H9 (cell line): ENCODE measurements at regions not wholly inside any gene's neighbourhood (a gene's known extent, or its start where the extent isn't known, plus 50 kb on each side); places are given as distances from the start of the nearest gene placed in this dataset.

Source experiments
- DNase-seq: peaks from one replicate; pipeline ENCODE4 v3.0.0-alpha.2; 2017
- H2AFZ ChIP-seq: one replicate; pipeline ENCODE4 v1.6.1; 2013; ENCODE audit warnings: mild to moderate bottlenecking, low read length, control low read depth, moderate library complexity
- H2AK5ac ChIP-seq: 2 replicates; pipeline ENCODE4 v1.6.1; 2013; ENCODE audit warnings: low read length, control low read depth, mixed read lengths; ENCODE audit not compliant: insufficient read length
- H2BK120ac ChIP-seq: one replicate; pipeline ENCODE4 v1.6.1; 2013; ENCODE audit warnings: low read depth, mild to moderate bottlenecking, low read length, control low read depth, inconsistent platforms; ENCODE audit not compliant: poor library complexity, severe bottlenecking
- H2BK12ac ChIP-seq: 2 replicates; pipeline ENCODE4 v1.6.1; 2013; ENCODE audit warnings: low read length, control low read depth, mixed read lengths, low read depth; ENCODE audit not compliant: insufficient read length
- H2BK15ac ChIP-seq: 2 replicates; pipeline ENCODE4 v1.6.1; 2013; ENCODE audit warnings: low read depth, low read length, control low read depth
- H2BK20ac ChIP-seq: one replicate; pipeline ENCODE4 v1.6.1; 2013; ENCODE audit warnings: low read depth, mild to moderate bottlenecking, low read length, control low read depth, inconsistent platforms; ENCODE audit not compliant: poor library complexity, severe bottlenecking
- H2BK5ac ChIP-seq: 2 replicates; pipeline ENCODE4 v1.6.1; 2013; ENCODE audit warnings: low read length, control low read depth, mixed read lengths; ENCODE audit not compliant: insufficient read length
- H3K14ac ChIP-seq: 2 replicates; pipeline ENCODE4 v1.6.1; 2013; ENCODE audit warnings: low read length, control low read depth; ENCODE audit not compliant: insufficient read depth
- H3K18ac ChIP-seq: 2 replicates; pipeline ENCODE4 v1.6.1; 2013; ENCODE audit warnings: low read depth, mild to moderate bottlenecking, mixed read lengths, low read length, control low read depth; ENCODE audit not compliant: insufficient read length
- H3K23ac ChIP-seq: 2 replicates; pipeline ENCODE4 v1.6.1; 2013; ENCODE audit warnings: low read length, control low read depth, mixed read lengths, low read depth; ENCODE audit not compliant: insufficient read length
- H3K23me2 ChIP-seq: 2 replicates; pipeline ENCODE4 v1.6.1; 2013; ENCODE audit warnings: low read depth, mild to moderate bottlenecking, mixed read lengths, low read length, control low read depth; ENCODE audit not compliant: insufficient read length, poor library complexity, severe bottlenecking
- H3K27ac ChIP-seq: 2 replicates; pipeline ENCODE4 v1.5.1; 2013; ENCODE audit warnings: low read length, control low read depth, mixed read lengths, low read depth; ENCODE audit not compliant: insufficient read length
- H3K27me3 ChIP-seq: 2 replicates; pipeline ENCODE4 v1.6.1; 2013; ENCODE audit warnings: low read length, control low read depth, inconsistent platforms; ENCODE audit not compliant: insufficient read depth
- H3K4ac ChIP-seq: 2 replicates; pipeline ENCODE4 v1.6.1; 2013; ENCODE audit warnings: low read depth, mild to moderate bottlenecking, control low read depth, inconsistent platforms, low read length, moderate library complexity
- H3K4me1 ChIP-seq: 2 replicates; pipeline ENCODE4 v1.6.1; 2013; ENCODE audit warnings: low read length, control low read depth, inconsistent platforms; ENCODE audit not compliant: insufficient read depth
- H3K4me2 ChIP-seq: 2 replicates; pipeline ENCODE4 v1.6.1; 2013; ENCODE audit warnings: low read length, control low read depth, mixed read lengths; ENCODE audit not compliant: insufficient read length, insufficient read depth
- H3K56ac ChIP-seq: 2 replicates; pipeline ENCODE4 v1.6.1; 2013; ENCODE audit warnings: low read depth, mild to moderate bottlenecking, mixed read lengths, low read length, control low read depth; ENCODE audit not compliant: insufficient read length
- H3K79me1 ChIP-seq: 2 replicates; pipeline ENCODE4 v1.6.1; 2013; ENCODE audit warnings: low read depth, mild to moderate bottlenecking, moderate library complexity, low read length, control low read depth, inconsistent platforms; ENCODE audit not compliant: insufficient read depth, poor library complexity, severe bottlenecking
- H3K79me2 ChIP-seq: 2 replicates; pipeline ENCODE4 v1.6.1; 2013; ENCODE audit warnings: low read length, control low read depth, inconsistent platforms; ENCODE audit not compliant: insufficient read depth
- H3K9ac ChIP-seq: 2 replicates; pipeline ENCODE4 v1.6.1; 2013; ENCODE audit warnings: low read length, control low read depth, mixed read lengths; ENCODE audit not compliant: insufficient read length; ENCODE audit errors: extremely low read depth
- H3K9me3 ChIP-seq: one replicate; pipeline ENCODE4 v1.6.1; 2013; ENCODE audit warnings: low read depth, low read length, inconsistent platforms; ENCODE audit not compliant: control insufficient read depth
- H3T11ph ChIP-seq: one replicate; pipeline ENCODE4 v1.6.1; 2013; ENCODE audit warnings: mild to moderate bottlenecking, low read length, control low read depth, inconsistent platforms
- H4K20me1 ChIP-seq: one replicate; pipeline ENCODE4 v1.6.1; 2013; ENCODE audit not compliant: control insufficient read depth, insufficient read length, insufficient read depth
- H4K5ac ChIP-seq: 2 replicates; pipeline ENCODE4 v1.6.1; 2013; ENCODE audit warnings: low read depth, mild to moderate bottlenecking, mixed read lengths, low read length, control low read depth; ENCODE audit not compliant: insufficient read length
- H4K8ac ChIP-seq: replicated peaks from 2 replicates; pipeline ENCODE4 v1.6.1; 2013; ENCODE audit warnings: low read length, control low read depth, mixed read lengths, low read depth; ENCODE audit not compliant: insufficient read length
- H4K91ac ChIP-seq: 2 replicates; pipeline ENCODE4 v1.6.1; 2013; ENCODE audit warnings: low read depth, mild to moderate bottlenecking, moderate library complexity, mixed read lengths, low read length, control low read depth; ENCODE audit not compliant: insufficient read length
- H3K27ac Mint-ChIP-seq, 3 experiments: 2 replicates in 2 of 3; 3 replicates in 1 of 3; pipeline ENCODE4 v1.8.0; 2020 to 2021; ENCODE audit warnings: mixed read lengths in 3 of 3, mild to moderate bottlenecking in 1 of 3, moderate library complexity in 1 of 3
- H3K27me3 Mint-ChIP-seq: 2 replicates; pipeline ENCODE4 v1.8.0; 2021; ENCODE audit warnings: low read depth, mild to moderate bottlenecking, moderate library complexity, mixed read lengths
- H3K36me3 Mint-ChIP-seq, 3 experiments: 2 replicates in 2 of 3; 3 replicates in 1 of 3; pipeline ENCODE4 v1.8.0; 2020 to 2021; ENCODE audit warnings: low read depth in 3 of 3, mixed read lengths in 3 of 3; ENCODE audit not compliant: insufficient read depth in 1 of 3
- H3K4me1 Mint-ChIP-seq, 2 experiments: 2 replicates each; pipeline ENCODE4 v1.8.0; 2020; ENCODE audit warnings: mixed read lengths in 2 of 2
- H3K4me3 Mint-ChIP-seq, 2 experiments: 2 replicates in 1 of 2; 3 replicates in 1 of 2; pipeline ENCODE4 v1.8.0; 2020 to 2021; ENCODE audit warnings: mild to moderate bottlenecking in 2 of 2, mixed read lengths in 2 of 2, moderate library complexity in 1 of 2
- H3K9me3 Mint-ChIP-seq, 2 experiments: 2 replicates in 1 of 2; 3 replicates in 1 of 2; pipeline ENCODE4 v1.8.0; 2020; ENCODE audit warnings: mild to moderate bottlenecking in 2 of 2, mixed read lengths in 2 of 2, moderate library complexity in 1 of 2
- CTCF ChIP-seq: fragments of 200-600 bp; sonication (generic); conservative IDR thresholded peaks from 3 replicates; pipeline ENCODE4 v1.8.0; 2021; ENCODE audit warnings: antibody characterized with exemption, mild to moderate bottlenecking
- WGBS: extraction: QIAGEN DNeasy Blood & Tissue Kit; methylation state at CpG from one replicate; pipeline ENCODE4 v1.1.7; 2013; ENCODE audit warnings: missing lambda C conversion rate, low lambda C conversion rate, mixed read lengths; ENCODE audit not compliant: insufficient read length; ENCODE audit errors: extremely low coverage; 5-methylcytosine and 5-hydroxymethylcytosine counted together

GRCh38 chr4:43238008-43238407 lies 345.5 kb downstream of the GRXCR1 start:
- whole genome bisulfite sequencing = no CpG with 5 or more reads among the region's 1 CpG
- no peak for TF ChIP-seq CTCF
- Histone ChIP-seq H4K20me1 (no peaks in the 10 kb centered on the region), H2BK5ac (no peak overlapping the region), H4K5ac (no peak overlapping the region), H2BK12ac (no peak overlapping the region), H3K9me3 (no peaks in the 10 kb centered on the region), H3K27me3 (no peaks in the 10 kb centered on the region), H2BK15ac (no peak overlapping the region), H3K14ac (no peak overlapping the region), H3K27ac (no peak overlapping the region), H3K4me1 (no peaks in the 10 kb centered on the region), H3K9ac (no peak overlapping the region), H3K79me2 (no peaks in the 10 kb centered on the region), H2AFZ (no peak overlapping the region), H3K23ac (no peak overlapping the region), H2BK120ac (no peak overlapping the region), H4K8ac (no peak overlapping the region), H3K18ac (no peak overlapping the region), H4K91ac (no peak overlapping the region), H3T11ph (no peak overlapping the region), H3K23me2 (no peaks in the 10 kb centered on the region), H3K4ac (no peak overlapping the region), H2BK20ac (no peak overlapping the region), H3K56ac (no peak overlapping the region), H3K4me2 (no peak overlapping the region), H2AK5ac (no peak overlapping the region), H3K79me1 (no peaks in the 10 kb centered on the region)
- peaks cover 4% of the 10 kb centered on the region in 2 experiments; a peak in 1 of 4 replicates for H3K4me1 Mint-ChIP-seq
- H3K4me3 Mint-ChIP-seq = no peak overlapping the region
- H3K36me3 Mint-ChIP-seq = no peaks in the 10 kb centered on the region
- H3K9me3 Mint-ChIP-seq = no peaks in the 10 kb centered on the region
- no peaks in the 10 kb centered on the region for H3K27me3 Mint-ChIP-seq
- H3K27ac Mint-ChIP-seq = no peak overlapping the region
- DNase-seq = no peak
